H9 (cell line): ENCODE measurements at regions not wholly inside any gene's neighbourhood (a gene's known extent, or its start where the extent isn't known, plus 50 kb on each side); places are given as distances from the start of the nearest gene placed in this dataset.

Experiments
- DNase-seq: peaks from one replicate; pipeline ENCODE4 v3.0.0-alpha.2; 2017
- H2AFZ ChIP-seq: one replicate; pipeline ENCODE4 v1.6.1; 2013; ENCODE audit warnings: mild to moderate bottlenecking, low read length, control low read depth, moderate library complexity
- H2AK5ac ChIP-seq: 2 replicates; pipeline ENCODE4 v1.6.1; 2013; ENCODE audit warnings: low read length, control low read depth, mixed read lengths; ENCODE audit not compliant: insufficient read length
- H2BK120ac ChIP-seq: one replicate; pipeline ENCODE4 v1.6.1; 2013; ENCODE audit warnings: low read depth, mild to moderate bottlenecking, low read length, control low read depth, inconsistent platforms; ENCODE audit not compliant: poor library complexity, severe bottlenecking
- H2BK12ac ChIP-seq: 2 replicates; pipeline ENCODE4 v1.6.1; 2013; ENCODE audit warnings: low read length, control low read depth, mixed read lengths, low read depth; ENCODE audit not compliant: insufficient read length
- H2BK15ac ChIP-seq: 2 replicates; pipeline ENCODE4 v1.6.1; 2013; ENCODE audit warnings: low read depth, low read length, control low read depth
- H2BK20ac ChIP-seq: one replicate; pipeline ENCODE4 v1.6.1; 2013; ENCODE audit warnings: low read depth, mild to moderate bottlenecking, low read length, control low read depth, inconsistent platforms; ENCODE audit not compliant: poor library complexity, severe bottlenecking
- H2BK5ac ChIP-seq: 2 replicates; pipeline ENCODE4 v1.6.1; 2013; ENCODE audit warnings: low read length, control low read depth, mixed read lengths; ENCODE audit not compliant: insufficient read length
- H3K14ac ChIP-seq: 2 replicates; pipeline ENCODE4 v1.6.1; 2013; ENCODE audit warnings: low read length, control low read depth; ENCODE audit not compliant: insufficient read depth
- H3K18ac ChIP-seq: 2 replicates; pipeline ENCODE4 v1.6.1; 2013; ENCODE audit warnings: low read depth, mild to moderate bottlenecking, mixed read lengths, low read length, control low read depth; ENCODE audit not compliant: insufficient read length
- H3K23ac ChIP-seq: 2 replicates; pipeline ENCODE4 v1.6.1; 2013; ENCODE audit warnings: low read length, control low read depth, mixed read lengths, low read depth; ENCODE audit not compliant: insufficient read length
- H3K23me2 ChIP-seq: 2 replicates; pipeline ENCODE4 v1.6.1; 2013; ENCODE audit warnings: low read depth, mild to moderate bottlenecking, mixed read lengths, low read length, control low read depth; ENCODE audit not compliant: insufficient read length, poor library complexity, severe bottlenecking
- H3K27ac ChIP-seq: 2 replicates; pipeline ENCODE4 v1.5.1; 2013; ENCODE audit warnings: low read length, control low read depth, mixed read lengths, low read depth; ENCODE audit not compliant: insufficient read length
- H3K27me3 ChIP-seq: 2 replicates; pipeline ENCODE4 v1.6.1; 2013; ENCODE audit warnings: low read length, control low read depth, inconsistent platforms; ENCODE audit not compliant: insufficient read depth
- H3K4ac ChIP-seq: 2 replicates; pipeline ENCODE4 v1.6.1; 2013; ENCODE audit warnings: low read depth, mild to moderate bottlenecking, control low read depth, inconsistent platforms, low read length, moderate library complexity
- H3K4me1 ChIP-seq: 2 replicates; pipeline ENCODE4 v1.6.1; 2013; ENCODE audit warnings: low read length, control low read depth, inconsistent platforms; ENCODE audit not compliant: insufficient read depth
- H3K4me2 ChIP-seq: 2 replicates; pipeline ENCODE4 v1.6.1; 2013; ENCODE audit warnings: low read length, control low read depth, mixed read lengths; ENCODE audit not compliant: insufficient read length, insufficient read depth
- H3K56ac ChIP-seq: 2 replicates; pipeline ENCODE4 v1.6.1; 2013; ENCODE audit warnings: low read depth, mild to moderate bottlenecking, mixed read lengths, low read length, control low read depth; ENCODE audit not compliant: insufficient read length
- H3K79me1 ChIP-seq: 2 replicates; pipeline ENCODE4 v1.6.1; 2013; ENCODE audit warnings: low read depth, mild to moderate bottlenecking, moderate library complexity, low read length, control low read depth, inconsistent platforms; ENCODE audit not compliant: insufficient read depth, poor library complexity, severe bottlenecking
- H3K79me2 ChIP-seq: 2 replicates; pipeline ENCODE4 v1.6.1; 2013; ENCODE audit warnings: low read length, control low read depth, inconsistent platforms; ENCODE audit not compliant: insufficient read depth
- H3K9ac ChIP-seq: 2 replicates; pipeline ENCODE4 v1.6.1; 2013; ENCODE audit warnings: low read length, control low read depth, mixed read lengths; ENCODE audit not compliant: insufficient read length; ENCODE audit errors: extremely low read depth
- H3K9me3 ChIP-seq: one replicate; pipeline ENCODE4 v1.6.1; 2013; ENCODE audit warnings: low read depth, low read length, inconsistent platforms; ENCODE audit not compliant: control insufficient read depth
- H3T11ph ChIP-seq: one replicate; pipeline ENCODE4 v1.6.1; 2013; ENCODE audit warnings: mild to moderate bottlenecking, low read length, control low read depth, inconsistent platforms
- H4K20me1 ChIP-seq: one replicate; pipeline ENCODE4 v1.6.1; 2013; ENCODE audit not compliant: control insufficient read depth, insufficient read length, insufficient read depth
- H4K5ac ChIP-seq: 2 replicates; pipeline ENCODE4 v1.6.1; 2013; ENCODE audit warnings: low read depth, mild to moderate bottlenecking, mixed read lengths, low read length, control low read depth; ENCODE audit not compliant: insufficient read length
- H4K8ac ChIP-seq: replicated peaks from 2 replicates; pipeline ENCODE4 v1.6.1; 2013; ENCODE audit warnings: low read length, control low read depth, mixed read lengths, low read depth; ENCODE audit not compliant: insufficient read length
- H4K91ac ChIP-seq: 2 replicates; pipeline ENCODE4 v1.6.1; 2013; ENCODE audit warnings: low read depth, mild to moderate bottlenecking, moderate library complexity, mixed read lengths, low read length, control low read depth; ENCODE audit not compliant: insufficient read length
- H3K27ac Mint-ChIP-seq, 3 experiments: 2 replicates in 2 of 3; 3 replicates in 1 of 3; pipeline ENCODE4 v1.8.0; 2020 to 2021; ENCODE audit warnings: mixed read lengths in 3 of 3, mild to moderate bottlenecking in 1 of 3, moderate library complexity in 1 of 3
- H3K27me3 Mint-ChIP-seq: 2 replicates; pipeline ENCODE4 v1.8.0; 2021; ENCODE audit warnings: low read depth, mild to moderate bottlenecking, moderate library complexity, mixed read lengths
- H3K36me3 Mint-ChIP-seq, 3 experiments: 2 replicates in 2 of 3; 3 replicates in 1 of 3; pipeline ENCODE4 v1.8.0; 2020 to 2021; ENCODE audit warnings: low read depth in 3 of 3, mixed read lengths in 3 of 3; ENCODE audit not compliant: insufficient read depth in 1 of 3
- H3K4me1 Mint-ChIP-seq, 2 experiments: 2 replicates each; pipeline ENCODE4 v1.8.0; 2020; ENCODE audit warnings: mixed read lengths in 2 of 2
- H3K4me3 Mint-ChIP-seq, 2 experiments: 2 replicates in 1 of 2; 3 replicates in 1 of 2; pipeline ENCODE4 v1.8.0; 2020 to 2021; ENCODE audit warnings: mild to moderate bottlenecking in 2 of 2, mixed read lengths in 2 of 2, moderate library complexity in 1 of 2
- H3K9me3 Mint-ChIP-seq, 2 experiments: 2 replicates in 1 of 2; 3 replicates in 1 of 2; pipeline ENCODE4 v1.8.0; 2020; ENCODE audit warnings: mild to moderate bottlenecking in 2 of 2, mixed read lengths in 2 of 2, moderate library complexity in 1 of 2
- CTCF ChIP-seq: fragments of 200-600 bp; sonication (generic); conservative IDR thresholded peaks from 3 replicates; pipeline ENCODE4 v1.8.0; 2021; ENCODE audit warnings: antibody characterized with exemption, mild to moderate bottlenecking
- WGBS: extraction: QIAGEN DNeasy Blood & Tissue Kit; methylation state at CpG from one replicate; pipeline ENCODE4 v1.1.7; 2013; ENCODE audit warnings: missing lambda C conversion rate, low lambda C conversion rate, mixed read lengths; ENCODE audit not compliant: insufficient read length; ENCODE audit errors: extremely low coverage; 5-methylcytosine and 5-hydroxymethylcytosine counted together

DNA sequence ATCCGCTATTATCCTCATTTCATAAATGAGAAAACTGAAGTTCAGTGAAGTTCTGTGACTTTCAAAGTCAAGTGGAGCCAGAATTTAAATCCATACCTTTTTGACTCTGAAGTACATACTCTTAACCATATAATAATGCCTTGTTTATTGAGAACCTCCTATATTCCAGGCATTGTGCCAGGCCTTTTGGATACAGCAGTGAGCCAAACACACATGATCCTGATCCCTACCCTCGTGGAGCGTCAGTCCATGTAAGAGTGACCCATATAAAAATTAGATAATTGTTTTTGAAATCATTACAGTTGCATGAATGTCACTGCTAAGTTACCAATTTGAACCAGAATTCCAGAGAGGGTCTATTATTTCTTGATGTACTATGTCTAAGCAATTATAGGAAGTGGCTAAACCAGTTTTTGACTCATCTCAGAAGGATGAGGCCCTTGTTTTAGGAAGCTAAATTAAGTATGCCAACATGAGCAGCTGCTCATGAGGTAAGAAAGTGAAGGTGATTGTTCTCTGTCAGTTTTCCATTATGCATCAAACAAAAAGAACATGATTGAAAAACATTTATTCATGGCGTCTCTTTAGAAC is 289.5 kb downstream of the GLUD2 start:
- H3K79me1 ChIP-seq: no peaks in the 10 kb centered on the region
- DNase-seq: no peak
- no peak overlapping the region for H2BK5ac ChIP-seq
- H3K9me3 ChIP-seq: peaks cover 8% of the 10 kb centered on the region
- no peak overlapping the region for H3K14ac ChIP-seq
- H4K91ac ChIP-seq: no peak overlapping the region
- H3K4me2 ChIP-seq: no peak overlapping the region
- H3K18ac ChIP-seq: no peak overlapping the region
- H3K27me3 ChIP-seq: no peaks in the 10 kb centered on the region
- Mint-ChIP-seq H3K4me3 (no peak overlapping the region), H3K4me1 (peaks cover 10 to 11% of the 10 kb centered on the region in 2 experiments), H3K9me3 (peaks cover 51 to 52% of the 10 kb centered on the region in 2 experiments), H3K36me3 (no peaks in the 10 kb centered on the region), H3K27me3 (peaks cover 4% of the 10 kb centered on the region; the same call in 1 of the 2 replicates), H3K27ac (no peak overlapping the region)
- H3K79me2 ChIP-seq: no peaks in the 10 kb centered on the region
- H4K20me1 ChIP-seq: no peaks in the 10 kb centered on the region
- H3K4ac ChIP-seq: no peak overlapping the region
- no peak overlapping the region for H2BK120ac ChIP-seq
- no CpG with 5 or more reads among the region's 4 CpGs for WGBS
- H3K56ac ChIP-seq: no peak overlapping the region
- TF ChIP-seq CTCF: no peak
- H3K9ac ChIP-seq: no peak overlapping the region
- no peak overlapping the region for H3T11ph ChIP-seq
- H3K23ac ChIP-seq: no peak overlapping the region
- no peak overlapping the region for H2AFZ ChIP-seq
- H3K27ac ChIP-seq: no peak overlapping the region
- no peaks in the 10 kb centered on the region for H3K4me1 ChIP-seq
- H4K5ac ChIP-seq: no peak overlapping the region
- H2BK20ac ChIP-seq: no peak overlapping the region
- no peaks in the 10 kb centered on the region for H3K23me2 ChIP-seq
- H2BK12ac ChIP-seq: no peak overlapping the region
- no peak overlapping the region for H2BK15ac ChIP-seq
- no peak overlapping the region for H2AK5ac ChIP-seq
- no peak overlapping the region for H4K8ac ChIP-seq
